T-helper 2 cell treated with Interferon-gamma antibody and Interleukin-4, amounts not matched to agents 5 μg/mL and 100 μg/mL, for 36 hours (primary cell): ENCODE measurements at regions not wholly inside any gene's neighbourhood (a gene's known extent, or its start where the extent isn't known, plus 50 kb on each side); places are given as distances from the start of the nearest gene placed in this dataset.

Source experiments
- DNase-seq: peaks from one replicate; pipeline ENCODE4 v3.0.0; 2021; ENCODE audit warnings: low spot score
- H3K27ac Mint-ChIP-seq: one replicate; pipeline ENCODE4 v1.8.0; 2021; ENCODE audit warnings: mild to moderate bottlenecking, mixed read lengths
- H3K27me3 Mint-ChIP-seq: one replicate; pipeline ENCODE4 v1.8.0; 2021; ENCODE audit warnings: low read depth, mixed read lengths
- H3K36me3 Mint-ChIP-seq: one replicate; pipeline ENCODE4 v1.8.0; 2021; ENCODE audit warnings: low read depth, mixed read lengths
- H3K4me1 Mint-ChIP-seq: one replicate; pipeline ENCODE4 v1.8.0; 2021; ENCODE audit warnings: low read depth, mixed read lengths
- H3K4me3 Mint-ChIP-seq: one replicate; pipeline ENCODE4 v1.8.0; 2022; ENCODE audit warnings: mild to moderate bottlenecking, moderate library complexity, mixed read lengths
- H3K9me3 Mint-ChIP-seq: one replicate; pipeline ENCODE4 v1.8.0; 2021; ENCODE audit warnings: mixed read lengths

DNA sequence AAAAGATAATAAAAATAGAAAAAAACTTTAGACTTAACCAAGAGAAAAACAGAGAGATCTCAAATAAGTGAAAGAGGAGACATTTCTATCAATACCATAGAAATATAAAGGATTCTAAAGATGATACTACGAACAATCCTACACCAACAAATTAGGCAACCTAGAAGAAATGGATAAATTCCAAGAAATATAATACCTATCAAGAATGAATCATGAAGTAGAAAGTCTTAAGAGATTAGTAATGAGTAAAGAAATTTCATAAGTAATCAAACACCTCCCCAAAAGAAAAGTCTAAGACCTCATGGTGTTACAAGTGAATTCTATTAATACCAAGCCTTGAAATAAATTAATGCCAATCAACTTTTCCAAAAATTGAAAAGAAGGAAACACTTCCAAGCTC, 1584.5 kb upstream of the MIR17HG start:
- no peaks in the 10 kb centered on the region for H3K4me1 Mint-ChIP-seq
- no peak for DNase-seq
- no peak overlapping the region for H3K27ac Mint-ChIP-seq
- no peaks in the 10 kb centered on the region for H3K27me3 Mint-ChIP-seq
- peaks cover 20% of the 10 kb centered on the region for H3K9me3 Mint-ChIP-seq
- no peaks in the 10 kb centered on the region for H3K36me3 Mint-ChIP-seq
- H3K4me3 Mint-ChIP-seq, result no peak overlapping the region

DNA sequence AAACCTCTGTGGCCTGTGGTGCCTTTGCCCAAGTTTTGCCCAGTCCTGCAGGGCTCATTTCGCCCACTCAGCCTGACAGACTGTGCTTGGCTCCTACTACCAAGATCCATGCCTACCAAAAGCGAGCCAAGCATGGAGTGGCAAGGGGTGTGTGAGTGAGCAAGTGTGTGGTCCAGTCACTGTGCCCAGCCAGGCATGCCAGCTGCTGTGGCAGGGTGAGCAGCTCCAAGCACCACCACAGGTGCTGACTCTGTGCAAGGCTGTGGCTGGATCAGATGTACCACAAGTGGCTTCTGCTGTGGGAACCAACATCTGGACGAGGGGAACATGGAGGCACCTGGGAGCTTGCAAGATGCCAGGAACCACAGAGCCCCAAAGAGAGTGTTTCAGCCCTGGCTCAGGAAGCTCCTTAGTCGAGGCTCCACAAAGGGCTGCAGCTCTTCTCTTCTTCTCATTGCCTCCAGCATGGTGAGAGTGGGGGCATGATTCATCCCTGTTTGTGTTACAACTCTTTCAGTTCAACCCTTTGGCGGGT, 1564.2 kb upstream of the MIR17HG start:
- Mint-ChIP-seq H3K27ac (no peak overlapping the region), H3K4me1 (no peaks in the 10 kb centered on the region), H3K36me3 (no peaks in the 10 kb centered on the region), H3K4me3 (no peak overlapping the region), H3K27me3 (no peaks in the 10 kb centered on the region), H3K9me3 (peaks cover 17% of the 10 kb centered on the region)
- no peak for DNase-seq

DNA sequence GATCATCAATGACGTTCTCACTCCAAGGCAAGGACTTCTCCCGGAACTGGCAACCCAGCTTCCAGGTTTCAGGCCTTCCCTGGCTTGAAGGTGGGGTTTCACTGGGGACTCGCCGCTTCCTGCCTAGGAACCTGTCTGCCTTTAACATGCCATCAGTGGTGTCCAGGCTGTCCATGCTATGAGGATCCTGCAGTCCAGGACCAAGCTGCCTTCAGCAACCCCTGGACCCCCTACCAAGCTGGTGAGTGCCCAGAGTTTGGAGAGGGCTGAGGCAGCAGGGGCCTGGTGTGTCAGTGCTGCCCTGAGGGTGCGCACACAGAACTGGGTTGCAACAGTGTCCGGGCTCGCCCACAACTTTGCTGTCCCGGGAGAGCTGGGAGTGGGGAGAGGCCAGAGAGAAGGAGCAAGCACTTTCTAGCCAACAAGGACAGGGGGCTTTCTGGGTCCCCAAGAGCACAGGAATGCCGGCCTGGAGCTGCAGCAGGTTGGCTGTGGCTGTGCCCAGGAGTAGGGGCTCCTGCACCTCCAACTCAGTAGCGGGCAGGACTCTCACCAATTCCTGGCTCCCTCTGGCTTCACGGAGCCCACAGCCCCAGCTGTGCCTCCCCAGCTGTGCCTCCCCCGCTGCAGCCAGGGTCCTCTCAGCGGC, 1563.2 kb upstream of the MIR17HG start:
- Mint-ChIP-seq H3K4me1 (no peaks in the 10 kb centered on the region), H3K27ac (no peak overlapping the region), H3K27me3 (no peaks in the 10 kb centered on the region), H3K36me3 (no peaks in the 10 kb centered on the region), H3K4me3 (no peak overlapping the region), H3K9me3 (peaks cover 25% of the 10 kb centered on the region)
- no peak for DNase-seq

DNA sequence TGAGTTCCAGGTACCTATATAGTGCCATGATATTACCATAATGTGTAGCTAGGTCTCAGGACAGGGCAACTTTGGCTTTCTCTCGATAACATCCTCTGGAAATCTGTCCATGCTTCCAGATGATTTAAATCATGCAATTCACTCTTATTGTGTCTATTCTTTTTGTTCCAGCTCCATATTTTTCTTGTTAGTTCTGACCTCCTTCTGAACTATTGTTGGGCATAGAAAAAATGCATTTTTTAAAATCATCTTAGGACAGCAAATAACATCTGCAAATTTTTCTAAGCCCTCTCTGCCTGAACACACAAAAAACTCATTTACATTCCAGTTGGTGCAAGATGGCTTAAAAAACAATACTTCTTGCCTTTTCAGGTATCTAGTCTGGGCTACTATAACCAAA, 1561.0 kb upstream of the MIR17HG start:
- Mint-ChIP-seq H3K4me1 (no peaks in the 10 kb centered on the region), H3K27ac (no peak overlapping the region), H3K4me3 (no peak overlapping the region), H3K9me3 (peaks cover 25% of the 10 kb centered on the region), H3K27me3 (no peaks in the 10 kb centered on the region), H3K36me3 (no peaks in the 10 kb centered on the region)
- no peak for DNase-seq

DNA sequence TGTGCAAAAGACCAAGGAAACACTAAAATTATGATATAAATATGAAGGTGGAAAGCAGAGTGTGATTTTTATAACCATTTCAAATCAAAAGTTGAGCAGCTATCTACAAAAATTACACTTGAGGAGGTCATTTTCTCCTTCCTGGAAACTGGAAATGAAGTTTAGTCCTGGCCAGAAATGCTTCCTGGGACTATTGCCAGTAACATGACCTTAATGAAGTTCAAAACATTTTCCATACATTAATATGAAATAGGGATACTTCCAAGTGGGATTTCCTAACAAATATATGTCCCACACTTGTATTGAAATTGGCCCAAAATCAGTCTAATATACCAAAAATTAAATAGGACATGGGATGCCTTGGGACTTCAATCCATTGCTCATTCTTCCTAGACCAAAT, 1556.8 kb upstream of the MIR17HG start:
- Mint-ChIP-seq H3K9me3 (peaks cover 37% of the 10 kb centered on the region), H3K36me3 (no peaks in the 10 kb centered on the region), H3K4me1 (no peaks in the 10 kb centered on the region), H3K27ac (no peak overlapping the region), H3K27me3 (no peaks in the 10 kb centered on the region), H3K4me3 (no peak overlapping the region)
- no peak for DNase-seq

DNA sequence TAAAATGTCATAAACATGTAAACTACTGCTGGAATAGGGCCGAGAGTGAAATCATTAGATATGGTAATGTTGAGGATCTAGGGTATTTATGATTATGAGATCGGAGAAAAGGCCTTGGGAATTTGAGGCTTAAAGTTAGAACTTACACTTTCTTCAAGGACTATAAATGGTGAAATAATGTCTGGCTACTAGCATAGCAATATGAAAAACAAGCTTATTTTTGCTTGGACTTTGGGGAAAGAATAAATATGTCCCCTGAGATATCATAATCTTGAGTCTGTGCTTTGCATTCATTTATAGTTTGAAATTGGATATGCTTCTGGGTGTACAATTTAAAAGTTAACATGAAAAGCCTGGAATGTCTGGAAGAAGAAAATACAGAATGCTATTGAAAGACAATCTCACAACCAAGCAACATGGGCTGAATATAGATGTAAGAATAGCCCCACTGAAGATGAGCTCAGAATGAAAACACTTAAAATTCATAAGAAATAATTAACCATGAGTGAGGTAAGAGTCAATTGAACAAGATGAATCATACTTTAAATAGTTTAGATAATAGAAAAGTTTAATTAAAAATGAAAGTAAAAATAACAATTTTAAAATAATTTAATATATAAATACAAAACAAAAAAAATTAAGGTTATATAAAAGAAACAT, 1555.4 kb upstream of the MIR17HG start:
- Mint-ChIP-seq H3K4me3 (no peak overlapping the region), H3K9me3 (peaks cover 36% of the 10 kb centered on the region), H3K27ac (no peak overlapping the region), H3K27me3 (no peaks in the 10 kb centered on the region), H3K4me1 (no peaks in the 10 kb centered on the region), H3K36me3 (no peaks in the 10 kb centered on the region)
- no peak for DNase-seq

DNA sequence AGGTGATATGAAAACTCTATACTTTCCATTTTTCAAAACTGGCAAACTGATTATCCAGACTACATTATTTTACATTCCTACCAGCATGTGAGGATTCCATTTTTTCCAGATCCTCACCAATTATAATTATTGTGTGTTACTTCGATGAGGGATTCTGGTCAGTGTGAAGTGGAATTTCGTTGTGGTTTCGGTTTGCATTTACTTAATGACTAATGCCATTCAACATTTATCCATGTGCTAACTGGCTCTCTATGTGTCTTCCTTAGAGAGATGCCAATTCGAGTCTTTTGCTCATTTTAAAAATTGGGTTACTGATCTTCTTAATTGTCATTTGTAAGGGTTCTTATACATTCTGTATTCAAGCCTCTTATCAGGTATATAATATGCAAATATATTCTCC, 1551.3 kb upstream of the MIR17HG start:
- peaks cover 42% of the 10 kb centered on the region for H3K9me3 Mint-ChIP-seq
- H3K4me3 Mint-ChIP-seq, result no peak overlapping the region
- DNase-seq, result no peak
- H3K4me1 Mint-ChIP-seq, result no peaks in the 10 kb centered on the region
- H3K27ac Mint-ChIP-seq, result no peak overlapping the region
- no peaks in the 10 kb centered on the region for H3K27me3 Mint-ChIP-seq
- H3K36me3 Mint-ChIP-seq, result no peaks in the 10 kb centered on the region

DNA sequence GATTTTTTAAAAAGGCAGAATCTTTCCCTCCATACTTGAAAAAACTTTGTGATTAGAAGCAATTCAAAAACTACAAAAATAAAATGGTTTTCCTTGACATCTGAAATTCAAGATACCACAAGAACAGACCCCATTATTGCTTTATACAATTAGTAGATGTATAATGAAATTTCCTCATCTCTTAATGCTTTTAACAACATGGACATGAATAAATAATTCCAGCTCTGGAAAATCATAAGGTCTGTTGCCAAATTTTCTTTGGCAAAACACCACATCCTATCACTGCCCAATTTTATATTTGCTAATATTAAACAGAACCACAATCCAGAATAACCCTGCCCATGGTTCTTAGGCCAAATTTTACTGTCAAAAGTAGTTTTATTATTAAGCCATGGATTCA, 1543.6 kb upstream of the MIR17HG start:
- Mint-ChIP-seq H3K9me3 (peaks cover 39% of the 10 kb centered on the region), H3K27ac (no peak overlapping the region), H3K4me3 (no peak overlapping the region), H3K27me3 (no peaks in the 10 kb centered on the region), H3K36me3 (no peaks in the 10 kb centered on the region), H3K4me1 (no peaks in the 10 kb centered on the region)
- no peak for DNase-seq

DNA sequence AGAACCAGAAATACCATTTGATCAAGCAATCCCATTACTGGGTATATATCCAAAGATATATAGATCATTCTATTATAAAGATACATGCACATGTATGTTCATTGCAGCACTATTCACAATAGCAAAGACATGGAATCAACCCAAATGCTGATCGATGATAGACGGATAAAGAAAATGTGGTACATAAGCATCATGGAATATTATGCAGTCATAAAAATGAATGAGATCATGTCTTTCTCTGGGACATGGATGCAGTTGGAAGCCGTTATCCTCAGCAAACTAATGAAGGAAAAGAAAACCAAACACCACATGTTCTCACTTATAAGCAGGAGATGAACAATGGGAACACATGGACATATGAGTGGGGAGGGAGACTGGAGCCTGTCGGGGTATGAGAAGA, 1540.9 kb upstream of the MIR17HG start:
- Mint-ChIP-seq H3K27ac (no peak overlapping the region), H3K9me3 (peaks cover 28% of the 10 kb centered on the region), H3K27me3 (no peaks in the 10 kb centered on the region), H3K4me3 (no peak overlapping the region), H3K36me3 (no peaks in the 10 kb centered on the region), H3K4me1 (no peaks in the 10 kb centered on the region)
- no peak for DNase-seq

DNA sequence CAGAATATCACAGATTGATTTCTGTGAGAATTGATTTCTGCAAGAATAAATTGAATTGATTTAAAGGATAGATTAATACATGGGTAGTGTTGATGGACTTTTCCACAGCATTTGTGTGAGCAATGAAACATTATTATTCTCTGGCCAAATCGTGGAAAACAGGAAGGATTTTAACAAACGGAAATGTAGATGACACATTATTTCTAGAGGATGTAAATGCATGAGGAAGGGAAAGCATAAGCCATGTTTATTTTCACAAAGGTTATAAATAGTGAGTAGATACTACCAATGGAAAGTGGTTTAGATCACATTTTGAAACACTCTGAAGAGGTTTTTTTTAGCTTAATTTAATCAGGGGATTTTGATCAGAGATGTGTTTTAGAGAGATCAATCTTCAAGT, 1534.6 kb upstream of the MIR17HG start:
- no peak for DNase-seq
- H3K4me3 Mint-ChIP-seq, result no peak overlapping the region

DNA sequence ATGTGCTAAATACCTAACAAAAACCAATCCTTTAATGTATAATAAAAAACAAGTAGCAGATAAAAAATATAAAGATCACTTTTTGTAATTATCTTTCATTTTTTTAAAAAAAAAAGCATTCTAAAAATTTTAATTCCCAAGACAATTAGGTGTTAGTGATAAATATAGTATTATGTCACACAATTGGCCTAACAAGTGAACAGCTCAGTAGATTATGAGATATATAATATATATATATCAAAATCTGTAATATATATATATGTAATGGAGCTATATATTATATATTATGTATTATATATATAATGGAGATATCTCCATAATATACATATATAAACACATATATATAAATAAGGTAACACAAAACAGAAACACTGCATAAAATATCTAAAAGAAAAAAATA, 1531.1 kb upstream of the MIR17HG start:
- no peaks in the 10 kb centered on the region for H3K27me3 Mint-ChIP-seq
- peaks cover 33% of the 10 kb centered on the region for H3K9me3 Mint-ChIP-seq
- H3K27ac Mint-ChIP-seq, result no peak overlapping the region
- no peaks in the 10 kb centered on the region for H3K4me1 Mint-ChIP-seq
- H3K36me3 Mint-ChIP-seq, result no peaks in the 10 kb centered on the region
- no peak overlapping the region for H3K4me3 Mint-ChIP-seq
- no peak for DNase-seq

More for the DNA sequence above, 1534.6 kb upstream of the MIR17HG start:
- Mint-ChIP-seq H3K27ac (no peak overlapping the region), H3K9me3 (peaks cover 25% of the 10 kb centered on the region), H3K4me1 (no peaks in the 10 kb centered on the region), H3K27me3 (no peaks in the 10 kb centered on the region), H3K36me3 (no peaks in the 10 kb centered on the region)

DNA sequence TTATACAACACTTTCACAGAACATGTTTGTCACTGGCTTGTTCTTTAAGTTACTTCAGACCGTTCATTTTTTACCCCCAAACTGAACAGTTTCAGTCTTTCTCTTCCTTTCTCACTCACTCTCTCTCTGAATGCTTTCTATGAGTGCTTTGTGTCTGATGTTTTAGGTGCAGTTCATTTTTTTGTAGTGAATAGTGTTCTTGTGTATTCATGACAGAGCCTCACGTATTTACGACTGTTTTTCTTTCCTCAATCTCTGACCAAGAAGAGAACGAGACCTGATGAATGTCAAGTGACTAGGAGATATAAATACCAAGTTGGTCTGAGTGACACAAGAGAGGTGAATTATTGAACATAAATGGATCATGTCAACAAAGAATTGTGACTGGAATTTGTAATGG, 1525.0 kb upstream of the MIR17HG start:
- H3K4me1 Mint-ChIP-seq, result no peaks in the 10 kb centered on the region
- no peak overlapping the region for H3K4me3 Mint-ChIP-seq
- no peaks in the 10 kb centered on the region for H3K36me3 Mint-ChIP-seq

DNA sequence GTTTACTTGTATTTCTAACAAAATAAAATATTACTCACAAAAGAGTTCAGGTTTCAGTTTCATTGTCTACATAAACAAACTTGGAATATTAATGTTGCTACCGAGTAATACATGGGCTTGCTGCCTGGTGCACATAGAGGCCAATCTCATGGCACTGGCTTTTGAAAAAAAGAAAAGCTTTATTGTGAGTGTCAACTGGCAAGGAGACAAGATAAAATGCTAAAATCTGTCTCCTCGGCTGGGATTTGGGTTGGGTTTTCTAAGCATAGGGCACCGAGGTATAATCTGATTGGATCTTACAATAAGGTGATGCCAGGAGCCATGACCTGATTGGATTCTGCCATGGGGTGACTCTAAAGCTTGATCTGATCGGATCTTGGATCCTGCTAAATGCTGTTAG, 1519.9 kb upstream of the MIR17HG start:
- no peak overlapping the region for H3K4me3 Mint-ChIP-seq
- no peaks in the 10 kb centered on the region for H3K27me3 Mint-ChIP-seq
- no peak overlapping the region for H3K27ac Mint-ChIP-seq
- no peaks in the 10 kb centered on the region for H3K4me1 Mint-ChIP-seq
- no peaks in the 10 kb centered on the region for H3K36me3 Mint-ChIP-seq
- H3K9me3 Mint-ChIP-seq, result peaks cover 13% of the 10 kb centered on the region
- DNase-seq, result no peak

More for the DNA sequence above, 1525.0 kb upstream of the MIR17HG start:
- Mint-ChIP-seq H3K27me3 (no peaks in the 10 kb centered on the region), H3K27ac (no peak overlapping the region), H3K9me3 (peaks cover 14% of the 10 kb centered on the region)
- DNase-seq, result no peak

DNA sequence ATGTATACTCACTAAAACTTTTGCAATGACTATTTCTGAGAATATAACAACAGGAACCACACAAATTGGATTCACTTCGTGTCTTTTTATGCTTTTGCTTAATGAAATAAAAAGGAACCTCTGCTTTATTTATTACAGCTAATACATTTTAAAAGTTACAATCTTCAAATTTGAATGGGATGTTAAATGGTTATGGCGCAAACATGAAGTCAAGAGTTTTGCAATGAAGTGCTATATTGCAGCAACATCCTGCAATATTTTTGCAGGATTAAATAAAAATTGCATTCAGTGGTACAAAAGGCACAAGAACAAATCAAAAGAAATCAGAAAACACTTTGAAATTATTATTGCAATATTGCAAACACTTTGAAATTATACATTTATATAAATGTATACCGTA, 1519.0 kb upstream of the MIR17HG start:
- Mint-ChIP-seq H3K4me1 (no peaks in the 10 kb centered on the region), H3K36me3 (no peaks in the 10 kb centered on the region), H3K27ac (no peak overlapping the region), H3K27me3 (no peaks in the 10 kb centered on the region), H3K9me3 (peaks cover 16% of the 10 kb centered on the region), H3K4me3 (no peak overlapping the region)
- DNase-seq, result no peak

DNA sequence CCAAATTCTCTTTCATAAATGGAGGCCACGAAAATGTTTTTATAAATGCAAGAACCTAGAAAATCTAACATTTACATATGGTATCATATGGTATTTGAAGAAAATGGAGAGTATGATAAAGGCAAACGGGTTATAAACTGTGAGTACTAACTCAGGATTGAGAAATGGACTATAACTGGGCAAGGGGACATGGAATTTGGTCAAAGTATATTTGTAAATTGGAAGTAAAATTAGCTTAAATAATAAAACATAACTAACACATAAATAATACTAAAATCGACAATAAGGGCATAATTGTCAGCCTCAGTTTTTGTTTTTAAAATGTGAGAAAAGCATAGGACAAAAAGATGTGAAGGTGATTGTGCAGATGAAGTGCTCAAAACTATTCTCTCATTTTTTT, 1516.3 kb upstream of the MIR17HG start:
- Mint-ChIP-seq H3K27me3 (no peaks in the 10 kb centered on the region), H3K4me1 (no peaks in the 10 kb centered on the region), H3K4me3 (no peak overlapping the region), H3K27ac (no peak overlapping the region), H3K9me3 (peaks cover 22% of the 10 kb centered on the region), H3K36me3 (no peaks in the 10 kb centered on the region)
- no peak for DNase-seq
